ENCODE measurements at regions not wholly inside any gene's neighbourhood (a gene's known extent, or its start where the extent isn't known, plus 50 kb on each side); places are given as distances from the start of the nearest gene placed in this dataset.
"Not testable (repeated sequence)": the region's sequence is repeated elsewhere in the genome, so short reads cannot be mapped to it uniquely, and the experiment has no call there.

DNA sequence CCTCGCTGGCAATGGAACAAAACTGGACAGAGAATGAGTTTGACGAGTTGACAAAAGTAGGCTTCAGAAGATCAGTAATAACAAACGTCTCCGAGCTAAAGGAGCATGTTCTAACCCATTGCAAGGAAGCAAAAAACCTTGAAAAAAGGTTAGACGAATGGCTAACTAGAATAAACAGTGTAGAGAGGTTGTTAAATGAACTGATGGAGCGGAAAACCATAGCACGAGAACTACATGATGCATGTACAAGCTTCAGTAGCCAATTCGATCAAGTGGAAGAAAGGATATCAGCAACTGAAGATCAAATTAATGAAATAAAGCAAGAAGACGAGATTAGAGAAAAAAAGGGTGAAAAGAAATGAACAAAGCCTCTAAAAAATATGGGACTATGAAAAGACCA lies 424.0 kb upstream of the DDI1 start:
- TF ChIP-seq, protein P1, sequence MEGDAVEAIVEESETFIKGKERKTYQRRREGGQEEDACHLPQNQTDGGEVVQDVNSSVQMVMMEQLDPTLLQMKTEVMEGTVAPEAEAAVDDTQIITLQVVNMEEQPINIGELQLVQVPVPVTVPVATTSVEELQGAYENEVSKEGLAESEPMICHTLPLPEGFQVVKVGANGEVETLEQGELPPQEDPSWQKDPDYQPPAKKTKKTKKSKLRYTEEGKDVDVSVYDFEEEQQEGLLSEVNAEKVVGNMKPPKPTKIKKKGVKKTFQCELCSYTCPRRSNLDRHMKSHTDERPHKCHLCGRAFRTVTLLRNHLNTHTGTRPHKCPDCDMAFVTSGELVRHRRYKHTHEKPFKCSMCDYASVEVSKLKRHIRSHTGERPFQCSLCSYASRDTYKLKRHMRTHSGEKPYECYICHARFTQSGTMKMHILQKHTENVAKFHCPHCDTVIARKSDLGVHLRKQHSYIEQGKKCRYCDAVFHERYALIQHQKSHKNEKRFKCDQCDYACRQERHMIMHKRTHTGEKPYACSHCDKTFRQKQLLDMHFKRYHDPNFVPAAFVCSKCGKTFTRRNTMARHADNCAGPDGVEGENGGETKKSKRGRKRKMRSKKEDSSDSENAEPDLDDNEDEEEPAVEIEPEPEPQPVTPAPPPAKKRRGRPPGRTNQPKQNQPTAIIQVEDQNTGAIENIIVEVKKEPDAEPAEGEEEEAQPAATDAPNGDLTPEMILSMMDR (conservative IDR thresholded peaks at IDR 0.05; ENCODE audit: low read depth, low read length): not testable (repeated sequence)
- not testable (repeated sequence) for TF ChIP-seq EZH2 (IDR thresholded peaks at IDR 0.05; ENCODE audit: borderline replicate concordance, low read depth, low read length, poor library complexity, severe bottlenecking)

Data from A673 (cell line).